KMS-11 (cell line): ENCODE measurements at regions not wholly inside any gene's neighbourhood (a gene's known extent, or its start where the extent isn't known, plus 50 kb on each side); places are given as distances from the start of the nearest gene placed in this dataset.

ENCODE experiments used
- H2AFZ ChIP-seq: fragments of 200-600 bp; sonication (generic); 2 replicates; pipeline ENCODE4 v1.6.1; 2016; ENCODE audit warnings: antibody characterized with exemption, mixed run types, low read depth
- H3K27ac ChIP-seq: fragments of 200-600 bp; sonication (generic); 2 replicates; pipeline ENCODE4 v1.6.1; 2016; ENCODE audit warnings: mild to moderate bottlenecking, mixed run types
- H3K27me3 ChIP-seq: fragments of 200-600 bp; sonication (generic); 2 replicates; pipeline ENCODE4 v1.6.1; 2017; ENCODE audit warnings: mild to moderate bottlenecking, low read depth, mixed run types, moderate library complexity; ENCODE audit not compliant: insufficient read depth
- H3K36me3 ChIP-seq: fragments of 200-600 bp; sonication (generic); 2 replicates; pipeline ENCODE4 v1.6.1; 2017; ENCODE audit warnings: mild to moderate bottlenecking, mixed run types; ENCODE audit not compliant: insufficient read depth
- H3K4me1 ChIP-seq: fragments of 200-600 bp; sonication (generic); 2 replicates; pipeline ENCODE4 v1.6.1; 2016; ENCODE audit warnings: mild to moderate bottlenecking, low read depth, mixed run types; ENCODE audit not compliant: poor library complexity, severe bottlenecking
- H3K4me2 ChIP-seq: fragments of 200-600 bp; sonication (generic); 2 replicates; pipeline ENCODE4 v1.7.0; 2016; ENCODE audit warnings: mild to moderate bottlenecking, mixed run types
- H3K4me3 ChIP-seq: fragments of 200-600 bp; sonication (generic); IDR thresholded peaks from 2 replicates; pipeline ENCODE4 v1.6.1; 2017; ENCODE audit warnings: low read depth, low read length, mixed read lengths; ENCODE audit not compliant: insufficient read depth
- H3K79me2 ChIP-seq: fragments of 200-600 bp; sonication (generic); 2 replicates; pipeline ENCODE4 v1.6.1; 2016; ENCODE audit warnings: low read depth, mixed run types; ENCODE audit not compliant: insufficient read depth
- H3K9ac ChIP-seq: fragments of 200-600 bp; sonication (generic); 2 replicates; pipeline ENCODE4 v1.6.1; 2016; ENCODE audit warnings: mild to moderate bottlenecking, mixed run types
- H4K20me1 ChIP-seq: fragments of 200-600 bp; sonication (generic); 2 replicates; pipeline ENCODE4 v1.6.1; 2016; ENCODE audit warnings: mild to moderate bottlenecking, mixed run types; ENCODE audit not compliant: insufficient read depth
- CTCF ChIP-seq: fragments of 200-600 bp; sonication (generic); conservative IDR thresholded peaks from 2 replicates; pipeline ENCODE4 v1.6.1; 2017; ENCODE audit warnings: low read depth, mild to moderate bottlenecking, antibody characterized with exemption, low read length, moderate library complexity, mixed read lengths

- no peak for TF ChIP-seq CTCF
These were observed 50.3 kb upstream of the LCORL start for GRCh38 chr4:18071894-18072293.

More at GRCh38 chr4:18071894-18072293, 50.3 kb upstream of the LCORL start:
- Histone ChIP-seq H3K27ac (no peak overlapping the region), H4K20me1 (no peaks in the 10 kb centered on the region), H3K79me2 (no peaks in the 10 kb centered on the region), H3K27me3 (no peaks in the 10 kb centered on the region), H3K4me2 (no peak overlapping the region), H3K4me1 (no peaks in the 10 kb centered on the region), H3K36me3 (no peaks in the 10 kb centered on the region), H3K4me3 (no peak overlapping the region), H3K9ac (no peak overlapping the region), H2AFZ (no peak overlapping the region)
